Loucy (cell line): ENCODE measurements at regions not wholly inside any gene's neighbourhood (a gene's known extent, or its start where the extent isn't known, plus 50 kb on each side); places are given as distances from the start of the nearest gene placed in this dataset.

ENCODE experiments used
- EZH2phosphoT487 ChIP-seq: fragments of 200-600 bp; IDR thresholded peaks from 2 replicates; pipeline ENCODE4 v1.6.1; 2018; ENCODE audit warnings: antibody characterized with exemption, mild to moderate bottlenecking, moderate library complexity, borderline replicate concordance
- TF ChIP-seq, protein P1 (sequence below): fragments of 200-600 bp; sonication (generic); conservative IDR thresholded peaks from 2 replicates; pipeline ENCODE4 v1.5.1; 2014; ENCODE audit warnings: mild to moderate bottlenecking, antibody characterized with exemption, low read length

DNA sequence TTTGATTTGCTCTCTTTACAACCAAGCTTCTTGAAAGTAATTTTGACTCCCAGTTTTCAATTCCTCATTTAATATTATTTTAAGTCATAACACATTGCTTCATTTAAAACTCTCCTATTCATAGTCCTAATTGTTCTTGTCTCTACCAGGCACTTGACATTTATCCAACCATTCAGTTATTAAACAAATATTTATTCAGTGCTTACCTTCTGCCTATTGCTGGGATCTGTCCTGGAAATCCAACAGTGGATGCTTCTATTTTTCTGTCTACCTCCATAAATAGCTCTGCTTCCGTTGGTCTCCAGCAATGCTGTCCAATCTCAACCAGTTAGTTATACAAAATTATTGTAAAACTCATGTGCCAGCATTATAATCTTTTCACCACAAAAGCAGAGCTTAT, 615.1 kb downstream of the ZWINT start:
- TF ChIP-seq, protein P1, sequence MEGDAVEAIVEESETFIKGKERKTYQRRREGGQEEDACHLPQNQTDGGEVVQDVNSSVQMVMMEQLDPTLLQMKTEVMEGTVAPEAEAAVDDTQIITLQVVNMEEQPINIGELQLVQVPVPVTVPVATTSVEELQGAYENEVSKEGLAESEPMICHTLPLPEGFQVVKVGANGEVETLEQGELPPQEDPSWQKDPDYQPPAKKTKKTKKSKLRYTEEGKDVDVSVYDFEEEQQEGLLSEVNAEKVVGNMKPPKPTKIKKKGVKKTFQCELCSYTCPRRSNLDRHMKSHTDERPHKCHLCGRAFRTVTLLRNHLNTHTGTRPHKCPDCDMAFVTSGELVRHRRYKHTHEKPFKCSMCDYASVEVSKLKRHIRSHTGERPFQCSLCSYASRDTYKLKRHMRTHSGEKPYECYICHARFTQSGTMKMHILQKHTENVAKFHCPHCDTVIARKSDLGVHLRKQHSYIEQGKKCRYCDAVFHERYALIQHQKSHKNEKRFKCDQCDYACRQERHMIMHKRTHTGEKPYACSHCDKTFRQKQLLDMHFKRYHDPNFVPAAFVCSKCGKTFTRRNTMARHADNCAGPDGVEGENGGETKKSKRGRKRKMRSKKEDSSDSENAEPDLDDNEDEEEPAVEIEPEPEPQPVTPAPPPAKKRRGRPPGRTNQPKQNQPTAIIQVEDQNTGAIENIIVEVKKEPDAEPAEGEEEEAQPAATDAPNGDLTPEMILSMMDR: no peak
- no peak for TF ChIP-seq EZH2phosphoT487
